Thyroid gland (tissue), 4 donors: ENCODE measurements at regions not wholly inside any gene's neighbourhood (a gene's known extent, or its start where the extent isn't known, plus 50 kb on each side); places are given as distances from the start of the nearest gene placed in this dataset.

ENCODE experiments used
- DNase-seq, 2 donors: peaks; one replicate each; pipeline ENCODE4 v3.0.0-alpha.2; 2019
- H3K27ac ChIP-seq, 3 donors: fragments of 200-600 bp; sonication (generic); 1 replicate in 2 of 3; 2 replicates in 1 of 3; pipeline ENCODE4 v1.5.1; 2016 to 2019; ENCODE audit warnings: mild to moderate bottlenecking in 1 of 3, moderate library complexity in 1 of 3
- H3K27me3 ChIP-seq: fragments of 200-600 bp; sonication (generic); one replicate; pipeline ENCODE4 v1.5.1; 2019
- H3K36me3 ChIP-seq, 2 donors: fragments of 200-600 bp; sonication (generic); one replicate each; pipeline ENCODE4 v1.5.1; 2016 to 2019
- H3K4me1 ChIP-seq, 2 donors: fragments of 200-600 bp; sonication (generic); one replicate each; pipeline ENCODE4 v1.5.1; 2017 to 2019
- H3K4me3 ChIP-seq, 3 donors: fragments of 200-600 bp; sonication (generic); replicated peaks in 1 of 3; 1 replicate in 2 of 3; 2 replicates in 1 of 3; pipeline ENCODE4 v1.5.1; 2016; ENCODE audit warnings: mild to moderate bottlenecking in 1 of 3
- H3K9me3 ChIP-seq: fragments of 200-600 bp; sonication (generic); one replicate; pipeline ENCODE4 v1.5.1; 2017
- POLR2A ChIP-seq, 2 donors: fragments of 450-650 bp; IDR thresholded peaks; one replicate each; pipeline ENCODE4 v1.6.1; 2017; ENCODE audit warnings: antibody characterized with exemption in 2 of 2, mild to moderate bottlenecking in 2 of 2, moderate library complexity in 1 of 2
- WGBS, 2 donors: methylation state at CpG; one replicate each; pipeline ENCODE4 v1.1.5; 2017; 5-methylcytosine and 5-hydroxymethylcytosine counted together
- intact Hi-C: fragments of 100-400 bp; cut with DNase I; formaldehyde crosslinking; loops from one replicate; pipeline ENCODE4 v1.15.1; 2023
- TF ChIP-seq, protein P1 (sequence below), 6 experiments: fragments of 200-600 bp in 3 of 6; fragments of 450-650 bp in 3 of 6; sonication (generic) in 3 of 6; IDR thresholded peaks; one replicate each; pipeline ENCODE4 v1.5.1; 2016 to 2019; ENCODE audit warnings: antibody characterized with exemption in 6 of 6, mild to moderate bottlenecking in 2 of 6, inconsistent platforms in 1 of 6, moderate library complexity in 1 of 6

DNA sequence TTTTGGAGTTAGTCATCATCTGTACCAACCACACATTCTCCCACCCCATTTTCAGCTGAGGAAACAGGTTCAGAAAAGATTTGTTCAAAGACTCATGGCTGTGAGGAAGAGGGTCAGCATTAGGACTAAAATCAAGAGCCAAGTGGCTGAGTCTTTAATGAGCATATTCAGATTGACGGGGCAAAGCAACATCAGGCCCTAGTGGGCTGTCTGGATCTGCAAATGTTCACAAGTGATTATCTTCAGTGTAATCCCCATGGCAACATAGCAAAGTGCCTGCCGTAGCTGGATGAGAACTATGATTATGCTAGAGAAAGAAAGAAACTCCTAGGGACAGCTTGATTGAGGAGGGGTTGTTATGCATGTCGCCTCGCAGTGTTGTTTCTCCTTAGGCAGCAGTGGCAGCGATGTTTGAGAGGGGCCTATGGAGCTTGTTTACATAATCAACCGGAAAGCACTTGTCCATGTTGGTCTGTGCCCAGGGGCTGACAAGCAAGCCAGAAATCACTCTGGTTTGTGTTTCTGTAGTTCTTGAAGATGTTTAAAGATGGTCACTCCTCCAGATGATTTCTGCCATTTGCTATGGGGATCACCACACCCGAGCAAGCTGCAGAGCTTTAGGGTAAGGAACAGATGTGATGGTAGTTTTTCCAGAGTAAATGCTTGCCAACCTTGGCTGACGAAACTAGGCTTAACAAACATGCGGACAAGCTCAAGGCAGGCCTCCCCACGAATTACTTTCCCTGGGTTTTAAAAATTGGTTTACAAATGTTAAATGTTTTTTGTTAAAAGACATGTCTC is 124.3 kb upstream of the MLIP start:
- no peak overlapping the region for H3K27ac ChIP-seq
- no peaks in the 10 kb centered on the region for H3K27me3 ChIP-seq
- H3K36me3 ChIP-seq: no peaks in the 10 kb centered on the region
- intact Hi-C loops: loop anchor here (5.0 to 10.0 kb wide), 2 partner anchors 88 to 280 kb away; no protein-coding TSS in a partner anchor
- DNase-seq: no peak
- no peak overlapping the region for H3K4me3 ChIP-seq
- TF ChIP-seq, protein P1, sequence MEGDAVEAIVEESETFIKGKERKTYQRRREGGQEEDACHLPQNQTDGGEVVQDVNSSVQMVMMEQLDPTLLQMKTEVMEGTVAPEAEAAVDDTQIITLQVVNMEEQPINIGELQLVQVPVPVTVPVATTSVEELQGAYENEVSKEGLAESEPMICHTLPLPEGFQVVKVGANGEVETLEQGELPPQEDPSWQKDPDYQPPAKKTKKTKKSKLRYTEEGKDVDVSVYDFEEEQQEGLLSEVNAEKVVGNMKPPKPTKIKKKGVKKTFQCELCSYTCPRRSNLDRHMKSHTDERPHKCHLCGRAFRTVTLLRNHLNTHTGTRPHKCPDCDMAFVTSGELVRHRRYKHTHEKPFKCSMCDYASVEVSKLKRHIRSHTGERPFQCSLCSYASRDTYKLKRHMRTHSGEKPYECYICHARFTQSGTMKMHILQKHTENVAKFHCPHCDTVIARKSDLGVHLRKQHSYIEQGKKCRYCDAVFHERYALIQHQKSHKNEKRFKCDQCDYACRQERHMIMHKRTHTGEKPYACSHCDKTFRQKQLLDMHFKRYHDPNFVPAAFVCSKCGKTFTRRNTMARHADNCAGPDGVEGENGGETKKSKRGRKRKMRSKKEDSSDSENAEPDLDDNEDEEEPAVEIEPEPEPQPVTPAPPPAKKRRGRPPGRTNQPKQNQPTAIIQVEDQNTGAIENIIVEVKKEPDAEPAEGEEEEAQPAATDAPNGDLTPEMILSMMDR (IDR thresholded peaks at IDR 0.05): no peak
- no peak for TF ChIP-seq POLR2A (IDR thresholded peaks at IDR 0.05)
- H3K4me1 ChIP-seq: peaks cover 26 to 27% of the 10 kb centered on the region in 2 donors
- H3K9me3 ChIP-seq: no peaks in the 10 kb centered on the region
- 42 to 56% methylated on average over 10 of the region's 10 CpGs for WGBS, 2 donors

DNA sequence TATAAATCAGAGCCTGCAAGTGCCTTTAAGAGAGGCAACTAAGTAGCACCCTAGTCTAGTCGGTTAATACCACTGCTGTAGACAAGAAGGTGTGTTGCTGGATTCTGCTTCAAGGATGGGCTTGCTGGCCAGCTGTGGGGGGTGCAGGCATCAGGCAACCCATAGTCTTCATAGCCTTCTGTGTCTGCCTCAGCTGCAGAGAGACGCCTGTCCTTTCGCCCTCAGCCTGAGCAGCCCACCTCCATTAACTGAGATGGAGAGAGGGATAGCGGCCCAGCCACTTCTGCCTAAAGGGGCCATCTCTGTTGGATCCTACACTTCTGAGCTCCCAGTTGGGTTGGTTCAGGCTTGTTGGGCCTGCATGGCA is 123.7 kb upstream of the MLIP start:
- no peak for DNase-seq
- 91 to 95% methylated on average over 3 to 4 of the region's 4 CpGs for WGBS, 2 donors
- H3K36me3 ChIP-seq: no peaks in the 10 kb centered on the region
- H3K27me3 ChIP-seq: no peaks in the 10 kb centered on the region
- no peak overlapping the region for H3K27ac ChIP-seq
- H3K9me3 ChIP-seq: no peaks in the 10 kb centered on the region
- H3K4me1 ChIP-seq: peaks cover 21 to 22% of the 10 kb centered on the region in 2 donors
- TF ChIP-seq, protein P1 (IDR thresholded peaks at IDR 0.05): no peak
- no peak overlapping the region for H3K4me3 ChIP-seq
- intact Hi-C loops: loop anchor here (5.0 to 10.0 kb wide), 2 partner anchors 87 to 280 kb away; no protein-coding TSS in a partner anchor

GRCh38 chr6:53989504-53989903 is 121.7 kb upstream of the MLIP start:
- no peak for DNase-seq
- no peaks in the 10 kb centered on the region for H3K27me3 ChIP-seq
- H3K27ac ChIP-seq: no peak overlapping the region
- no peak overlapping the region for H3K4me3 ChIP-seq
- peaks cover 11% of the 10 kb centered on the region in 2 donors for H3K4me1 ChIP-seq
- no peak for TF ChIP-seq POLR2A (IDR thresholded peaks at IDR 0.05)
- TF ChIP-seq, protein P1 (IDR thresholded peaks at IDR 0.05): no peak
- no peaks in the 10 kb centered on the region for H3K36me3 ChIP-seq
- H3K9me3 ChIP-seq: no peaks in the 10 kb centered on the region
- intact Hi-C loops: loop anchor here (5.0 to 10.0 kb wide), 2 partner anchors 85 to 278 kb away; no protein-coding TSS in a partner anchor

DNA sequence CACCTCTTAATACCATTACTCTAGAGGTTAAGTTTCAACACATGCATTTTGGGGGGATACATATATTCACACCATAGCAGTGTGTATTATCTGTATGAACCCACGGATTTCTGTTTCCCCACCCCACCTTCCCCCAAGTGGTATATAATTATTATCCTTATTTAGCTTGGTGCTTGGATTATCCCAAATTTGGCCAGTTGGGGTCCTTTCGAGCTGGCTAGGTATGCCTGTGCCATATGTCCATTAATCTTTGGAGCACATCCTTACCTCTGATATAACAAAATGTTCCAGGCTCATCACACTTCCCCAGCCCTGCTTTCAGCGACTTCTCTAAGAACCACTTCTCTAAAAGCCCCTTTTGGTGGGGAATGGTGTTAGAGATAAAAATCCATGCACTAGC is 118.7 kb upstream of the MLIP start:
- H3K4me1 ChIP-seq: no peaks in the 10 kb centered on the region
- intact Hi-C loops: no loop called here
- H3K9me3 ChIP-seq: no peaks in the 10 kb centered on the region
- no peak overlapping the region for H3K4me3 ChIP-seq
- H3K27me3 ChIP-seq: no peaks in the 10 kb centered on the region
- TF ChIP-seq, protein P1 (IDR thresholded peaks at IDR 0.05): no peak
- TF ChIP-seq POLR2A (IDR thresholded peaks at IDR 0.05): no peak
- WGBS, 2 donors: 97% methylated on average over 3 of the region's 3 CpGs
- H3K27ac ChIP-seq: no peak overlapping the region
- H3K36me3 ChIP-seq: no peaks in the 10 kb centered on the region
- no peak for DNase-seq

DNA sequence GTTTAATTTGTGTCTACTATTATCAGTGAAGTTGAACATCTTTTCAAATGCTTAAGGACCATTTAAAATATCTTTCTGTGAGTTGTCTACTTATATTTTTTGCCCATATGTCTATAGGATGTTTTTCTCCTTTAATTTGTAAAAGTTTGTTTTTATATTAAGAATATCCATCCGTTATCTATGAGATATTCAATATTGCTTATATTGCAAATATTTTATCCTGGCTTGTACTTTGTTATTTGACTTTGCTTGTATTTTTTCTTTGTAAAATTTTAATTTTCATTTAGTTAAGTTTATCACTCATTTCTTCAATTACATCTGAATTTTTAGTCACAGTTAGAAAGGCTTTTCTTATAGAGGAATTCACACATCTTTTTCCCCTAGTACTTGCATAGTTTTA is 117.0 kb upstream of the MLIP start:
- Histone ChIP-seq H3K27ac (no peak overlapping the region), H3K9me3 (no peaks in the 10 kb centered on the region), H3K27me3 (no peaks in the 10 kb centered on the region), H3K36me3 (no peaks in the 10 kb centered on the region), H3K4me1 (no peaks in the 10 kb centered on the region), H3K4me3 (no peak overlapping the region)
- no peak for DNase-seq
- WGBS, 2 donors: 94 to 98% methylated on average over 1 of the region's 1 CpG
- TF ChIP-seq, protein P1 (IDR thresholded peaks at IDR 0.05): no peak
- TF ChIP-seq POLR2A (IDR thresholded peaks at IDR 0.05): no peak
- intact Hi-C loops: no loop called here
